ENCODE measurements at regions not wholly inside any gene's neighbourhood (a gene's known extent, or its start where the extent isn't known, plus 50 kb on each side); places are given as distances from the start of the nearest gene placed in this dataset.
A peak's percentile ranks its signal among the peaks of the same experiment; 100 is the strongest.

GRCh38 chr1:70675737-70676156 is 264.7 kb downstream of the CTH start:
- WGBS (ENCODE audit: extremely low coverage, insufficient read length, low lambda C conversion rate), result no CpG with 5 or more reads among the region's 5 CpGs
- H2BK12ac ChIP-seq (ENCODE audit: insufficient read length, low read depth, low read length), result no peak overlapping the region
- H4K8ac ChIP-seq (replicated peaks; ENCODE audit: insufficient read length, low read depth, low read length), result no peak overlapping the region
- no peaks in the 10 kb centered on the region for H3K27me3 ChIP-seq (ENCODE audit: insufficient read depth, low read length)
- no peak overlapping the region for H4K5ac ChIP-seq (ENCODE audit: insufficient read length, low read depth, low read length)
- H4K91ac ChIP-seq (ENCODE audit: insufficient read length, low read depth, low read length), result no peak overlapping the region
- Mint-ChIP-seq H3K27me3 (ENCODE audit: low read depth) (no peaks in the 10 kb centered on the region), H3K27ac (peak overlapping the region in 2 of 3 experiments; percentile 10 to 61; a peak in 4 of 7 replicates), H3K4me1 (peaks cover 19 to 28% of the 10 kb centered on the region in 2 experiments), H3K36me3 (ENCODE audit: insufficient read depth in 1 of 3, low read depth in 3 of 3) (no peaks in the 10 kb centered on the region), H3K9me3 (no peaks in the 10 kb centered on the region), H3K4me3 (peak overlapping the region in 1 of 2 experiments; percentile 38; a peak in 3 of 5 replicates)
- peaks cover 5% of the 10 kb centered on the region; the same call in 1 of the 2 replicates for H3K4me1 ChIP-seq (ENCODE audit: insufficient read depth, low read length)
- H3K79me2 ChIP-seq (ENCODE audit: insufficient read depth, low read length), result no peaks in the 10 kb centered on the region
- no peak overlapping the region for H2BK120ac ChIP-seq (ENCODE audit: low read depth, low read length, poor library complexity, severe bottlenecking)
- no peak overlapping the region for H3K4ac ChIP-seq (ENCODE audit: low read depth, low read length)
- no peaks in the 10 kb centered on the region for H3K9me3 ChIP-seq (ENCODE audit: control insufficient read depth, low read depth, low read length)
- no peak for TF ChIP-seq CTCF (conservative IDR thresholded peaks at IDR 0.05)
- peak; percentile 71 for DNase-seq
- no peak overlapping the region for H2BK20ac ChIP-seq (ENCODE audit: low read depth, low read length, poor library complexity, severe bottlenecking)
- H3K18ac ChIP-seq (ENCODE audit: insufficient read length, low read depth, low read length), result no peak overlapping the region
- H2AK5ac ChIP-seq (ENCODE audit: insufficient read length, low read length), result no peak overlapping the region
- H3K27ac ChIP-seq (ENCODE audit: insufficient read length, low read depth, low read length), result no peak overlapping the region
- no peak overlapping the region for H2BK15ac ChIP-seq (ENCODE audit: low read depth, low read length)
- no peak overlapping the region for H3T11ph ChIP-seq (ENCODE audit: low read length)
- no peak overlapping the region for H3K56ac ChIP-seq (ENCODE audit: insufficient read length, low read depth, low read length)
- H3K14ac ChIP-seq (ENCODE audit: insufficient read depth, low read length), result no peak overlapping the region
- H3K23me2 ChIP-seq (ENCODE audit: insufficient read length, low read depth, low read length, poor library complexity, severe bottlenecking), result no peaks in the 10 kb centered on the region
- no peaks in the 10 kb centered on the region for H4K20me1 ChIP-seq (ENCODE audit: control insufficient read depth, insufficient read depth, insufficient read length)
- no peak overlapping the region for H3K9ac ChIP-seq (ENCODE audit: extremely low read depth, insufficient read length, low read length)
- H3K23ac ChIP-seq (ENCODE audit: insufficient read length, low read depth, low read length), result no peak overlapping the region
- H3K79me1 ChIP-seq (ENCODE audit: insufficient read depth, low read depth, low read length, poor library complexity, severe bottlenecking), result no peaks in the 10 kb centered on the region
- H2AFZ ChIP-seq (ENCODE audit: low read length), result no peak overlapping the region
- peak overlapping the region; percentile 17 for H3K4me2 ChIP-seq (ENCODE audit: insufficient read depth, insufficient read length, low read length)
- no peak overlapping the region for H2BK5ac ChIP-seq (ENCODE audit: insufficient read length, low read length)

Data from H9 (cell line).